ENCODE measurements at regions not wholly inside any gene's neighbourhood (a gene's known extent, or its start where the extent isn't known, plus 50 kb on each side); places are given as distances from the start of the nearest gene placed in this dataset.
A peak's percentile ranks its signal among the peaks of the same experiment; 100 is the strongest.

DNA sequence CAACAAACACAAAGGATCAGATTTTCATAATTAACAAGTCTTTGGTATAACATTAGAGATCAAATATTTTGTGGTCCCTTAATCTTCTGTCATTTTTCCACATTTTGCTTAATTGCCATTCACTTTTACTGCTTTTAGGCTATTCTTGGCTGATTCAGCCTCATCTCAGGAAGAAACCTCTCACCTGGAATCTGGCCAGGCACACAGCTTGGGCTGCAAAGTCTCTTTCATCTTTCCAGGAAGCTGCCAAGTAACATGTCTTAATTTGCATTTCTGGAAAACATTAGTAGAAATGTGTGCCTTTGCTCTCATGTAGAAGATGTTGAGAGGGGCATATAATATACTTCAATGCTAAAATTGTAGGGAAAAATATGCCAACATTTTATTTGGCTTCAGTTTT is 174.2 kb upstream of the STEAP4 start:
- Histone ChIP-seq H3K4me3 (no peak overlapping the region), H3K9me3 (no peaks in the 10 kb centered on the region), H3K27me3 (no peaks in the 10 kb centered on the region), H3K36me3 (no peaks in the 10 kb centered on the region), H3K27ac (no peak overlapping the region), H3K4me1 (ENCODE audit: insufficient read depth) (no peaks in the 10 kb centered on the region)
- TF ChIP-seq, protein P1, sequence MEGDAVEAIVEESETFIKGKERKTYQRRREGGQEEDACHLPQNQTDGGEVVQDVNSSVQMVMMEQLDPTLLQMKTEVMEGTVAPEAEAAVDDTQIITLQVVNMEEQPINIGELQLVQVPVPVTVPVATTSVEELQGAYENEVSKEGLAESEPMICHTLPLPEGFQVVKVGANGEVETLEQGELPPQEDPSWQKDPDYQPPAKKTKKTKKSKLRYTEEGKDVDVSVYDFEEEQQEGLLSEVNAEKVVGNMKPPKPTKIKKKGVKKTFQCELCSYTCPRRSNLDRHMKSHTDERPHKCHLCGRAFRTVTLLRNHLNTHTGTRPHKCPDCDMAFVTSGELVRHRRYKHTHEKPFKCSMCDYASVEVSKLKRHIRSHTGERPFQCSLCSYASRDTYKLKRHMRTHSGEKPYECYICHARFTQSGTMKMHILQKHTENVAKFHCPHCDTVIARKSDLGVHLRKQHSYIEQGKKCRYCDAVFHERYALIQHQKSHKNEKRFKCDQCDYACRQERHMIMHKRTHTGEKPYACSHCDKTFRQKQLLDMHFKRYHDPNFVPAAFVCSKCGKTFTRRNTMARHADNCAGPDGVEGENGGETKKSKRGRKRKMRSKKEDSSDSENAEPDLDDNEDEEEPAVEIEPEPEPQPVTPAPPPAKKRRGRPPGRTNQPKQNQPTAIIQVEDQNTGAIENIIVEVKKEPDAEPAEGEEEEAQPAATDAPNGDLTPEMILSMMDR (IDR thresholded peaks at IDR 0.05) = no peak
- no peak for TF ChIP-seq EP300 (IDR thresholded peaks at IDR 0.05)
- TF ChIP-seq POLR2A (IDR thresholded peaks at IDR 0.05) = no peak
- DNase-seq = peak in 2 of 5 donors; percentile 8 to 16
- intact Hi-C loops (cut with DNase I) = no loop called here

DNA sequence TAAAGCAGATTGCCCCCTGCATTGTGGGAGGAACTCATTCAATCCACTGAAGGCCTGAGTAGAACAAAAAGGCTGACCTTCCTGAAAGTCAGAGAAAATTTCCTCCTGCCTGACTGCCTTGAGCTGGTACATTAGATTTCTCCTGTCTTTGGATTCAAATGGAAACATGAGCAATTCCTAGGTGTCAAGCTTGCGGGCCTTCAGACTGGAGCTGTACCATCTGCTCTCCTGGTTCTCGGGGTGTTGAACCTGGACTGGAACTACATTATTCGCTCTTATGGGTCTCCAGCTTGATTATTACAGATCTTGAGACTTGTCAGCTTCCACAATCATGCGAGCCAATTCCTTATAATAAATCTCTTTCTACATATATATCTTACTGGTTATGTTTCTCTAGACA is 173.6 kb upstream of the STEAP4 start:
- Histone ChIP-seq H3K9me3 (no peaks in the 10 kb centered on the region), H3K36me3 (no peaks in the 10 kb centered on the region), H3K4me3 (no peak overlapping the region), H3K4me1 (ENCODE audit: insufficient read depth) (no peaks in the 10 kb centered on the region), H3K27me3 (no peaks in the 10 kb centered on the region), H3K27ac (no peak overlapping the region)
- intact Hi-C loops (cut with DNase I) = no loop called here
- DNase-seq = no peak
- WGBS, 3 donors = 40 to 68% (median 49%) methylated on average over 4 of the region's 4 CpGs
- TF ChIP-seq, protein P1 (IDR thresholded peaks at IDR 0.05) = no peak
- no peak for TF ChIP-seq EP300 (IDR thresholded peaks at IDR 0.05)
- TF ChIP-seq POLR2A (IDR thresholded peaks at IDR 0.05) = no peak

DNA sequence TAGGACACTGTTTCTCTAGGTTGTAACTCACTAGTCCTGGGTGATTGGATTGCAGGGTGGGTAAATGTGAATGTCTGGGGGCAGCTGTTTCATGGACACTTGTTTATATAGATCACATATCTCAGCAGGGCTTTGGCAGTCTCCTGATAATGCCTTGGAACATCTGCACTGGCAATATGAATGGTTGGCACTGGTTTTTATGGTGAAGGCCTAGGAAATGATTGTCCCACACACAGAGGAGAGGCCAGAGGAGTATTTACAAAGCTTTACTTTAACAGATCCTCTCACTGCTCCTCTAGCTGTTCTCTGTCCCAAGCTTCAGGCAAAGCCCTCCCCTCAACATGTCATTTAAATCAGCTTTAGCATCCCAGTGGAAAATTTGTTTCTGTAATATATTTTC is 171.3 kb upstream of the STEAP4 start:
- TF ChIP-seq, protein P1 (IDR thresholded peaks at IDR 0.05) = no peak
- no peak for TF ChIP-seq POLR2A (IDR thresholded peaks at IDR 0.05)
- TF ChIP-seq EP300 (IDR thresholded peaks at IDR 0.05) = no peak
- H3K4me3 ChIP-seq = no peak overlapping the region
- intact Hi-C loops (cut with DNase I) = no loop called here

DNA sequence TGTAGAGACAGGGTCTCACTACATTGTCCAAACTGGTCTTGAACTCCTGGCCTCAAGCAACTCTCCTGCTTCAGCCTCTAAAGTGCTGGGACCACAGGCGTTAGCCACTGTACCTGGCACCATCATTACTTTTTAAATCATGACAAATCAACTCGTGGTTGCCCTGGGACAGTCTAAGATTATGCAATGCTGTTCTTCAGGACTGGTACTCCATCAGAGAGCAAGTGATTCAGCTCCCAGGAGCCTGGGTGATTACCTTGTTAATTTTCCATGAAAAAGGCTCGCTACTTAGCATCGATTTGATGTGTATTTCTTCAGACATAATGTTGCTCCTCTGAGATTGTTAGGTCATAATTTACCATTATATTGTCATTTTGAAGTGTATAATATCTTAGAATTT is 158.9 kb upstream of the STEAP4 start:
- Histone ChIP-seq H3K27ac (no peak overlapping the region), H3K4me1 (ENCODE audit: insufficient read depth) (no peaks in the 10 kb centered on the region), H3K4me3 (no peak overlapping the region), H3K27me3 (no peaks in the 10 kb centered on the region), H3K9me3 (no peaks in the 10 kb centered on the region), H3K36me3 (no peaks in the 10 kb centered on the region)
- intact Hi-C loops (cut with DNase I) = no loop called here
- DNase-seq = no peak
- TF ChIP-seq, protein P1 (IDR thresholded peaks at IDR 0.05) = no peak
- TF ChIP-seq EP300 (IDR thresholded peaks at IDR 0.05) (no peak), POLR2A (IDR thresholded peaks at IDR 0.05) (no peak)
- WGBS, 3 donors = 62 to 74% (median 68%) methylated on average over 4 of the region's 4 CpGs

More for the DNA sequence above, 171.3 kb upstream of the STEAP4 start:
- H3K9me3 ChIP-seq = no peaks in the 10 kb centered on the region
- DNase-seq = no peak
- no peaks in the 10 kb centered on the region for H3K36me3 ChIP-seq
- no peaks in the 10 kb centered on the region for H3K4me1 ChIP-seq (ENCODE audit: insufficient read depth)
- no peaks in the 10 kb centered on the region for H3K27me3 ChIP-seq
- H3K27ac ChIP-seq = no peak overlapping the region

DNA sequence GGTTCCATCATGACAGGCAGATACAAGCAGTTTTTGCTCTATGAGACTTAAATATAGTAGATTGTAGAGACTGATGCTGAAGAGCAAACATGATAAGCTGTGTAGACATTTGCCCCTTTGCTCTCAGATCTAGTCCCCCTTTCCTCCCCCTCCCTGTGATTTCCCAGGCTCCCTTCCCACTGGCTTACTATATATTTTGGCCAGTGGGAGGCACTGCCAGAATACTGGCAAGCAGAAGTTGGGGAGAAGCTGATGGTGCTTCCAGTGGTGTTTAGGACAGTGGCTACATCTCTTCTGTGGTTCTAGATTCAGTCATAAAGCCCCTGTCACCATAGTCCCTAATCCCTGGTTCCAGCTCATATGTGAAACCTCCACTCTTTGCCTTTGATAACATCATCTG is 156.1 kb upstream of the STEAP4 start:
- intact Hi-C loops (cut with DNase I) = no loop called here
- TF ChIP-seq, protein P1 (IDR thresholded peaks at IDR 0.05) = no peak
- TF ChIP-seq POLR2A (IDR thresholded peaks at IDR 0.05) (no peak), EP300 (IDR thresholded peaks at IDR 0.05) (no peak)
- Histone ChIP-seq H3K4me3 (no peak overlapping the region), H3K36me3 (no peaks in the 10 kb centered on the region), H3K9me3 (no peaks in the 10 kb centered on the region), H3K4me1 (ENCODE audit: insufficient read depth) (no peaks in the 10 kb centered on the region), H3K27me3 (no peaks in the 10 kb centered on the region), H3K27ac (no peak overlapping the region)
- DNase-seq = no peak

All from ovary (tissue), 7 donors.